Brain microvascular endothelial cell (primary cell): ENCODE measurements at regions not wholly inside any gene's neighbourhood (a gene's known extent, or its start where the extent isn't known, plus 50 kb on each side); places are given as distances from the start of the nearest gene placed in this dataset.

ENCODE experiments used
- DNase-seq: peaks from one replicate; pipeline ENCODE4 v3.0.0-alpha.2; 2020
- H3K27ac ChIP-seq: fragments of 250-450 bp; sonication (Bioruptor Pico); 2 replicates; pipeline ENCODE4 v1.5.1; 2020; ENCODE audit warnings: mild to moderate bottlenecking, moderate library complexity
- H3K27me3 ChIP-seq: fragments of 250-450 bp; sonication (Bioruptor Pico); replicated peaks from 2 replicates; pipeline ENCODE4 v1.5.1; 2020; ENCODE audit warnings: mild to moderate bottlenecking
- H3K36me3 ChIP-seq: fragments of 250-450 bp; sonication (Bioruptor Pico); replicated peaks from 2 replicates; pipeline ENCODE4 v1.5.1; 2020; ENCODE audit warnings: mild to moderate bottlenecking
- H3K4me3 ChIP-seq: 2 replicates; pipeline ENCODE4 v1.5.1; 2011; ENCODE audit warnings: low read depth, mild to moderate bottlenecking, control low read depth, low read length, moderate library complexity
- CTCF ChIP-seq: IDR thresholded peaks from 2 replicates; pipeline ENCODE4 v1.5.1; 2011; ENCODE audit warnings: low read depth, mild to moderate bottlenecking, moderate library complexity, low read length, control low read depth, inconsistent platforms; ENCODE audit errors: missing control alignments
- in situ Hi-C: cut with HindIII; loops from 2 replicates; pipeline ENCODE4 v1.10.0; 2017; ENCODE audit warnings: low sequenced_read_pairs, low pct_ligation_motif_present

GRCh38 chr20:43318755-43319297, 129.1 kb upstream of the PTPRT start:
- in situ Hi-C loops, result no loop called here
- no peak for DNase-seq
- Histone ChIP-seq H3K27me3 (no peaks in the 10 kb centered on the region), H3K4me3 (no peak overlapping the region), H3K36me3 (no peaks in the 10 kb centered on the region), H3K27ac (no peak overlapping the region)
- TF ChIP-seq CTCF, result no peak

GRCh38 chr20:43316271-43316670, 126.6 kb upstream of the PTPRT start:
- Histone ChIP-seq H3K36me3 (no peaks in the 10 kb centered on the region), H3K27ac (no peak overlapping the region), H3K27me3 (no peaks in the 10 kb centered on the region), H3K4me3 (no peak overlapping the region)
- in situ Hi-C loops, result no loop called here
- DNase-seq, result no peak
- no peak for TF ChIP-seq CTCF

- in situ Hi-C loops, result no loop called here
- no peak for DNase-seq
Observed at GRCh38 chr20:43309266-43309665, 119.6 kb upstream of the PTPRT start.

GRCh38 chr20:43306837-43307236, 117.1 kb upstream of the PTPRT start:
- H3K27ac ChIP-seq, result no peak overlapping the region
- no peaks in the 10 kb centered on the region for H3K36me3 ChIP-seq
- H3K27me3 ChIP-seq, result no peaks in the 10 kb centered on the region
- DNase-seq, result no peak
- in situ Hi-C loops, result no loop called here
- no peak for TF ChIP-seq CTCF
- H3K4me3 ChIP-seq, result no peak overlapping the region

More at GRCh38 chr20:43309266-43309665, 119.6 kb upstream of the PTPRT start:
- no peaks in the 10 kb centered on the region for H3K27me3 ChIP-seq
- no peak overlapping the region for H3K27ac ChIP-seq
- H3K36me3 ChIP-seq, result no peaks in the 10 kb centered on the region
- no peak overlapping the region for H3K4me3 ChIP-seq
- TF ChIP-seq CTCF, result no peak

GRCh38 chr20:43305749-43306148, 116.0 kb upstream of the PTPRT start:
- Histone ChIP-seq H3K36me3 (no peaks in the 10 kb centered on the region), H3K4me3 (no peak overlapping the region), H3K27ac (no peak overlapping the region), H3K27me3 (no peaks in the 10 kb centered on the region)
- no peak for DNase-seq
- in situ Hi-C loops, result no loop called here
- TF ChIP-seq CTCF, result no peak

GRCh38 chr20:43304598-43304997, 114.9 kb upstream of the PTPRT start:
- no peak overlapping the region for H3K27ac ChIP-seq
- DNase-seq, result no peak
- in situ Hi-C loops, result no loop called here
- H3K36me3 ChIP-seq, result no peaks in the 10 kb centered on the region
- no peaks in the 10 kb centered on the region for H3K27me3 ChIP-seq
- TF ChIP-seq CTCF, result no peak
- no peak overlapping the region for H3K4me3 ChIP-seq
